GM12865 (cell line): ENCODE measurements at regions not wholly inside any gene's neighbourhood (a gene's known extent, or its start where the extent isn't known, plus 50 kb on each side); places are given as distances from the start of the nearest gene placed in this dataset.

ENCODE experiments used
- DNase-seq: peaks from one replicate; pipeline ENCODE4 v3.0.0; 2010; ENCODE audit warnings: low read depth
- H3K4me3 ChIP-seq: 2 replicates; pipeline ENCODE4 v1.5.1; 2011; ENCODE audit warnings: mild to moderate bottlenecking, low read depth, low read length, control low read depth
- CTCF ChIP-seq: IDR thresholded peaks from 2 replicates; pipeline ENCODE4 v1.5.1; 2011; ENCODE audit warnings: low read length, control low read depth, low read depth, inconsistent platforms; ENCODE audit not compliant: insufficient read depth; ENCODE audit errors: missing control alignments

GRCh38 chr5:123746683-123747360, 234.8 kb downstream of the CSNK1G3 start:
- no peak overlapping the region for H3K4me3 ChIP-seq
- no peak for DNase-seq
- no peak for TF ChIP-seq CTCF

GRCh38 chr5:123743990-123744583, 232.1 kb downstream of the CSNK1G3 start:
- TF ChIP-seq CTCF: no peak
- no peak for DNase-seq
- H3K4me3 ChIP-seq: no peak overlapping the region

- no peak overlapping the region for H3K4me3 ChIP-seq
- no peak for TF ChIP-seq CTCF
- no peak for DNase-seq
Observed at GRCh38 chr5:123735384-123735783, 223.4 kb downstream of the CSNK1G3 start.

GRCh38 chr5:123732257-123732656, 220.3 kb downstream of the CSNK1G3 start:
- TF ChIP-seq CTCF: no peak
- H3K4me3 ChIP-seq: no peak overlapping the region
- no peak for DNase-seq

GRCh38 chr5:123722451-123722850, 210.5 kb downstream of the CSNK1G3 start:
- TF ChIP-seq CTCF: no peak
- DNase-seq: no peak
- H3K4me3 ChIP-seq: no peak overlapping the region

- DNase-seq: no peak
- TF ChIP-seq CTCF: no peak
- H3K4me3 ChIP-seq: no peak overlapping the region
Observed at GRCh38 chr5:123721675-123722276, 209.8 kb downstream of the CSNK1G3 start.
